Chondrocyte (in vitro differentiated cells): ENCODE measurements at regions not wholly inside any gene's neighbourhood (a gene's known extent, or its start where the extent isn't known, plus 50 kb on each side); places are given as distances from the start of the nearest gene placed in this dataset.
A peak's percentile ranks its signal among the peaks of the same experiment; 100 is the strongest.

Experiments used
- DNase-seq: peaks from one replicate; pipeline ENCODE4 v3.0.0; 2021; ENCODE audit warnings: mixed read lengths, low spot score
- H3K27ac Mint-ChIP-seq: one replicate; pipeline ENCODE4 v1.8.0; 2021; ENCODE audit warnings: mild to moderate bottlenecking, moderate library complexity, mixed read lengths; ENCODE audit not compliant: unreplicated experiment
- H3K27me3 Mint-ChIP-seq: 2 replicates; pipeline ENCODE4 v1.8.0; 2021; ENCODE audit warnings: low read depth, mixed read lengths
- H3K36me3 Mint-ChIP-seq: 2 replicates; pipeline ENCODE4 v1.8.0; 2021; ENCODE audit warnings: low read depth, mixed read lengths
- H3K4me1 Mint-ChIP-seq: 2 replicates; pipeline ENCODE4 v1.8.0; 2021; ENCODE audit warnings: low read depth, mild to moderate bottlenecking, mixed read lengths
- H3K4me3 Mint-ChIP-seq: one replicate; pipeline ENCODE4 v1.8.0; 2021; ENCODE audit warnings: mild to moderate bottlenecking, moderate library complexity, mixed read lengths; ENCODE audit not compliant: unreplicated experiment
- H3K9me3 Mint-ChIP-seq: 2 replicates; pipeline ENCODE4 v1.8.0; 2021; ENCODE audit warnings: low read depth, mixed read lengths
- TF ChIP-seq, protein P1 (sequence below): fragments of 200-600 bp; sonication (generic); IDR thresholded peaks from 2 replicates; pipeline ENCODE4 v1.5.0; 2021; ENCODE audit warnings: antibody characterized with exemption, mild to moderate bottlenecking, moderate library complexity

DNA sequence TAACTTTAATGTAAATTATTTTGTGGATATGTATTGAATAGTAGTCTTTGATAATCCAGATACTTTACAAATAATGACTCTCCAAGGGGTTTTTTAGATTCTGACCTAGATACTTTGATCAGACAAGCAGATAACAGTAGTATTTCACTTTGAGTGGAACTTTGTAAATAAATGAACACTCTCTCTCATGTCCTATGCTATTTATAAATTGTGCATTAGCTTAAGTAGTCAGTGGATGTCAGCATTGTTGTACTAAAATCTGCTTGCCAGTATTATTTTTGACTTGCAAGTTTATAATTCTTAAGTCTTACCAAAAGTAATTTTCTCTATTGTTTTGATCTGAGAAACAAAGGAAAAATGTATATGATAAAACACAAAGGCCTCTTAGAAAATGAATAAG, 1113.1 kb upstream of the NRXN1 start:
- peaks cover 8% of the 10 kb centered on the region for H3K27me3 Mint-ChIP-seq
- H3K9me3 Mint-ChIP-seq = no peaks in the 10 kb centered on the region
- H3K4me1 Mint-ChIP-seq = no peaks in the 10 kb centered on the region
- TF ChIP-seq, protein P1, sequence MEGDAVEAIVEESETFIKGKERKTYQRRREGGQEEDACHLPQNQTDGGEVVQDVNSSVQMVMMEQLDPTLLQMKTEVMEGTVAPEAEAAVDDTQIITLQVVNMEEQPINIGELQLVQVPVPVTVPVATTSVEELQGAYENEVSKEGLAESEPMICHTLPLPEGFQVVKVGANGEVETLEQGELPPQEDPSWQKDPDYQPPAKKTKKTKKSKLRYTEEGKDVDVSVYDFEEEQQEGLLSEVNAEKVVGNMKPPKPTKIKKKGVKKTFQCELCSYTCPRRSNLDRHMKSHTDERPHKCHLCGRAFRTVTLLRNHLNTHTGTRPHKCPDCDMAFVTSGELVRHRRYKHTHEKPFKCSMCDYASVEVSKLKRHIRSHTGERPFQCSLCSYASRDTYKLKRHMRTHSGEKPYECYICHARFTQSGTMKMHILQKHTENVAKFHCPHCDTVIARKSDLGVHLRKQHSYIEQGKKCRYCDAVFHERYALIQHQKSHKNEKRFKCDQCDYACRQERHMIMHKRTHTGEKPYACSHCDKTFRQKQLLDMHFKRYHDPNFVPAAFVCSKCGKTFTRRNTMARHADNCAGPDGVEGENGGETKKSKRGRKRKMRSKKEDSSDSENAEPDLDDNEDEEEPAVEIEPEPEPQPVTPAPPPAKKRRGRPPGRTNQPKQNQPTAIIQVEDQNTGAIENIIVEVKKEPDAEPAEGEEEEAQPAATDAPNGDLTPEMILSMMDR = peak; percentile 34
- H3K36me3 Mint-ChIP-seq = no peaks in the 10 kb centered on the region
- DNase-seq = no peak
- no peak overlapping the region for H3K27ac Mint-ChIP-seq
- no peak overlapping the region for H3K4me3 Mint-ChIP-seq

DNA sequence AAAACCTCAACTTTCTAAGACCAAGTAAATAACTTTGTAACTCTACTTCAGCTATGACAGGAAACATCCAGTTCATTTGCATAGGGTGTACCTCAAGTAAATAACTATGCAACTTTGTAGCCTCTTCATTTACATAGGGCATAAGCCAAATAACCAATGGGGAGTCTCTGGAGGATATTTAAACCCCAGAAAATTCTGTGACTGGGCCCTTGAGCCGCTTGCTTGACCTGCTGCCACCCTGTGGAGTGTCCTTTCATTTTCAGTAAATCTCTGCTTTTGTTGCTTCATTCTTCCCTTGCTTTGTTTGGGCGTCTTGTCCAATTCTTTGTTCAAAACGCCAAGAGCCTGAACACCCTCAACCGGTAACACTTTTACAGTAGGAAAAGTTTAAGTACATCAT, 1112.7 kb upstream of the NRXN1 start:
- H3K4me3 Mint-ChIP-seq = no peak overlapping the region
- no peak for DNase-seq

DNA sequence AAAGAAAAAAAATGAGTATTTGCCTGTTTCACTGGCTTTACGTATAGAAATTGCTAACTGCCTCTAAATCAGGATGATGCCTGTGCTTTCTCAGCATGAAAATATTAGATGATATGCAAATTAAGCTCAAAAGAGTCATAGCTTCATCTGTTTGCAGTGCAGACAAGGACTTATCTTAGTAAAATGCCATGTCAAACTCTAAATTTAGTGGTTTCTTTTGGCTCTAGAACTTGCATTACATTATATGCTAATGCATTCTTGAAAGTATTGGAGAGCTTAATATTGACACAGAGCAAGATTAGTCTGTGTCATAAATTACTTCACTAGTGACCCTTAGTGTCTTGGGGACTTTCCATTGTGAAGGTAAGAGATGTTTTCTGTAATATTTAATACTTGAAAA, 1109.1 kb upstream of the NRXN1 start:
- TF ChIP-seq, protein P1 = no peak
- Mint-ChIP-seq H3K4me1 (no peaks in the 10 kb centered on the region), H3K36me3 (no peaks in the 10 kb centered on the region), H3K9me3 (no peaks in the 10 kb centered on the region), H3K4me3 (no peak overlapping the region), H3K27me3 (peaks cover 15% of the 10 kb centered on the region), H3K27ac (no peak overlapping the region)
- DNase-seq = no peak

More for the DNA sequence above, 1112.7 kb upstream of the NRXN1 start:
- H3K9me3 Mint-ChIP-seq = no peaks in the 10 kb centered on the region
- no peak overlapping the region for H3K27ac Mint-ChIP-seq
- H3K27me3 Mint-ChIP-seq = peaks cover 8% of the 10 kb centered on the region
- H3K4me1 Mint-ChIP-seq = no peaks in the 10 kb centered on the region
- TF ChIP-seq, protein P1 = no peak
- no peaks in the 10 kb centered on the region for H3K36me3 Mint-ChIP-seq

DNA sequence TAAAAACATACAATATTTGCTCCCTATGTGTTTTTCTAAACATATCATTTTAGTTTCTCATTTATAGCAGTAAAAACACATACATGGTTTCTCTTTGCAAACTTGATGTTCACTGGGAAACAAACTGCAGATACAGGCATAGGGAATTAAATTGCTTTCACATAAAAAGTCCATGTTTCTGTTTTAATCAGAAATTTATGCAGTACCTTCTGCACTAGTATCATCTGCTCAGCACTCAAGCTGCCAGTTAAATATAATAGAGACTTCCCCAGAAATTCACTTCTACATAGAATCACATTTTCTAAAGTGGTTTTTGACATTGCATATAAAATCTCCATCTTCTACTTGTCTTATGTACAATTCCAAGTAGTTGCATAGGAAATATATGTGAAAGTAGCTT, 1107.3 kb upstream of the NRXN1 start:
- H3K27ac Mint-ChIP-seq = no peak overlapping the region
- no peaks in the 10 kb centered on the region for H3K4me1 Mint-ChIP-seq
- TF ChIP-seq, protein P1 = no peak
- H3K9me3 Mint-ChIP-seq = no peaks in the 10 kb centered on the region
- no peak for DNase-seq
- peaks cover 12% of the 10 kb centered on the region for H3K27me3 Mint-ChIP-seq
- H3K4me3 Mint-ChIP-seq = no peak overlapping the region
- no peaks in the 10 kb centered on the region for H3K36me3 Mint-ChIP-seq

DNA sequence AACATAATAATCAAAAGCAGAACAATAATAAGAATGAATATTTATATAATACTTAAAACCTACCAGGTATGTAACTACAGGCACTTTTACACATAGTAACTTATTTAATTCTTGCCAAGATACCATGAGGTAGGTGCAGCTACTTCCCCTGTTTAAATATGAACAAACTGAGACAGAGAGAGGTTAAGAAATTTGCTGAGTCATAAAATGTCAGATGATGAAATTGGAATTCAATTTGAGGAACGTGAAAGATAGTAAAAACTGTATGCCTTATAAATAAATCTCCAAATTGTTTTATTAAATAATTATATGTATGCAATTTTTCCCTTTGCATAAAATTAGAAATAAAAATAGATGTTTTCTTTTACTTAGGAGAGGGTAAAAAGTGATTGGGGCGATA, 1103.3 kb upstream of the NRXN1 start:
- H3K4me1 Mint-ChIP-seq = no peaks in the 10 kb centered on the region
- DNase-seq = no peak
- peaks cover 3% of the 10 kb centered on the region for H3K9me3 Mint-ChIP-seq
- H3K27ac Mint-ChIP-seq = no peak overlapping the region
- H3K4me3 Mint-ChIP-seq = no peak overlapping the region
- no peaks in the 10 kb centered on the region for H3K36me3 Mint-ChIP-seq
- TF ChIP-seq, protein P1 = no peak
- peaks cover 9% of the 10 kb centered on the region for H3K27me3 Mint-ChIP-seq
